ENCODE measurements at regions not wholly inside any gene's neighbourhood (a gene's known extent, or its start where the extent isn't known, plus 50 kb on each side); places are given as distances from the start of the nearest gene placed in this dataset.

DNA sequence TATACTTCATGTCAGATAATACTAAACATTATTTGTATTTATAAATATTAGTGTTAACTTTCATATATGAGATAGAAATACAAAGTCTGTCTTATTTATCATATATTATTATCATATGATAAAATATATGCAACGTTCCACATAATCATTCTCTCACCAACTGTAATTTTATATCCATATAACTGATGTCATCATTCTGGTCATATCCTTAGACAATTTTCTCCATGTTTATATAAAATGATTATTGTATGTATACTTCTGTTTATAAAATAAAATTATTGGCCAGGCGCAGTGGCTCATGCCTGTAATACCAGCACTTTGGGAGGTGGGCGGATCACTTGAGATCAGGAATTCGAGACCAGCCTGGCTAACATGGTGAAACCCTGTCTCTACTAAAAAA, 2007.1 kb downstream of the EFNA5 start:
- no peak overlapping the region for H3K4me3 ChIP-seq (ENCODE audit: low read depth, low read length)
- TF ChIP-seq, protein P1, sequence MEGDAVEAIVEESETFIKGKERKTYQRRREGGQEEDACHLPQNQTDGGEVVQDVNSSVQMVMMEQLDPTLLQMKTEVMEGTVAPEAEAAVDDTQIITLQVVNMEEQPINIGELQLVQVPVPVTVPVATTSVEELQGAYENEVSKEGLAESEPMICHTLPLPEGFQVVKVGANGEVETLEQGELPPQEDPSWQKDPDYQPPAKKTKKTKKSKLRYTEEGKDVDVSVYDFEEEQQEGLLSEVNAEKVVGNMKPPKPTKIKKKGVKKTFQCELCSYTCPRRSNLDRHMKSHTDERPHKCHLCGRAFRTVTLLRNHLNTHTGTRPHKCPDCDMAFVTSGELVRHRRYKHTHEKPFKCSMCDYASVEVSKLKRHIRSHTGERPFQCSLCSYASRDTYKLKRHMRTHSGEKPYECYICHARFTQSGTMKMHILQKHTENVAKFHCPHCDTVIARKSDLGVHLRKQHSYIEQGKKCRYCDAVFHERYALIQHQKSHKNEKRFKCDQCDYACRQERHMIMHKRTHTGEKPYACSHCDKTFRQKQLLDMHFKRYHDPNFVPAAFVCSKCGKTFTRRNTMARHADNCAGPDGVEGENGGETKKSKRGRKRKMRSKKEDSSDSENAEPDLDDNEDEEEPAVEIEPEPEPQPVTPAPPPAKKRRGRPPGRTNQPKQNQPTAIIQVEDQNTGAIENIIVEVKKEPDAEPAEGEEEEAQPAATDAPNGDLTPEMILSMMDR (IDR thresholded peaks at IDR 0.05; ENCODE audit: low read depth, low read length), result no peak
- DNase-seq (ENCODE audit: low read depth, low spot score), result no peak
- in situ Hi-C loops (cut with HindIII; ENCODE audit: low sequenced_read_pairs), result no loop called here

DNA sequence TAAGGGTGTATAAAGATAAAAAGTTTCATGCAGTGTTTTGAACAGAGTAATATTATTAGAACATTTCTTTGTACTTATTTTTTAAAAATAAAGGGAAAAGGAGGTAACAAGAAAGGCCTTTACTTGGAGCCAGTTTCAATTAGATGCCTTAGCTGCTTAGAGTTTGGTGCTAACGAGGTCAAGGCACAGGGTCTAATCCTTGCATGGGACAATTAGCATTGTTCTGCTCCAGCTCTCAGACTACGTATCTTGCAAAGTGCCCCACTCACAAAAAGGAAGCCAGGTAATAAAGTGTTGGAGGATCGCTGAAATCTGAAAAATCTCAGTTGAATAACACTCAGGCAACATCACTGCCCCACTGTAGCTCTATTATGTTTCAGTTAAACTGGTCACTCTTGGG, 2011.3 kb downstream of the EFNA5 start:
- DNase-seq (ENCODE audit: low read depth, low spot score), result no peak
- TF ChIP-seq, protein P1 (IDR thresholded peaks at IDR 0.05; ENCODE audit: low read depth, low read length), result no peak
- H3K4me3 ChIP-seq (ENCODE audit: low read depth, low read length), result no peak overlapping the region
- in situ Hi-C loops (cut with HindIII; ENCODE audit: low sequenced_read_pairs), result no loop called here

DNA sequence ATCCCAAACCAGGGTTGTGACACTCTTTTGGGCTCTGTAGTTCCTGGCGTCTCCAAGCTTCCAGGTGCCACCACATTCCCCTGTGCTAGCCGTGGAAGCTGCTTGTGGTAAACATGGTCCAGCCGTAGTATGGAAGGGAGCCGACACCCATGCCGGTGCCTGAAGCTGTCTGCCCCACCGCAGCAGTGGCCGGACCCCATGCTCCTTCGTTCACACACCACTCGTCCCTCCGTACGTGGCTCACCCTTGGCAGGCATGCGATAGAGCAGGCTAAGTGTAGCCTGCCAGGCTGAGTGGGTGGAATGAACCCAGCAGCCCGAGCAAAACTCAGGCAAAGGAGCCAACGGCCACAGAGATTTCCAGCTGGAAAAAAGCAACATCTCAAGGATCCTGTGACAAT, 2030.4 kb downstream of the EFNA5 start:
- DNase-seq (ENCODE audit: low read depth, low spot score), result no peak
- H3K4me3 ChIP-seq (ENCODE audit: low read depth, low read length), result no peak overlapping the region
- in situ Hi-C loops (cut with HindIII; ENCODE audit: low sequenced_read_pairs), result no loop called here
- TF ChIP-seq, protein P1 (IDR thresholded peaks at IDR 0.05; ENCODE audit: low read depth, low read length), result no peak

DNA sequence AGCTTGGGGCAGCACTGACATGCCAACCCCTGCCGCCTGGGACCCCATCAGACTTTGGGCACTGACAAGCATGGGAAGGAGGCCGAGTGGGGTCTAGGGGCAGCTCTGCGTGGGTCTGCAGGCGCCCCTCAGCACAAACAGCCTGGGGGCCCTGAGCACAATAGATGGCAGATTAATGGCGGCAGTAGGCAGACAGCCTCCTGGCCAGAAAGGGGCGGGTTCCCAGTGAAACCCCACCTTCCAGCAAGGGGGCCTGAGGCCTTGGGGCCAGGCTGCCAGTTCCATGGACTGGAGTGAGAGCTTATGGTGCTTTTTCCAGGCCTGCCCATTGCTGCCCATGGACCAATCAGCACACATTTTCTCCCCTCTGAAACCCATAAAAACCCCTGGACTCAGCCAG, 2031.2 kb downstream of the EFNA5 start:
- no peak for DNase-seq (ENCODE audit: low read depth, low spot score)
- TF ChIP-seq, protein P1 (IDR thresholded peaks at IDR 0.05; ENCODE audit: low read depth, low read length), result no peak
- no peak overlapping the region for H3K4me3 ChIP-seq (ENCODE audit: low read depth, low read length)
- in situ Hi-C loops (cut with HindIII; ENCODE audit: low sequenced_read_pairs), result no loop called here

DNA sequence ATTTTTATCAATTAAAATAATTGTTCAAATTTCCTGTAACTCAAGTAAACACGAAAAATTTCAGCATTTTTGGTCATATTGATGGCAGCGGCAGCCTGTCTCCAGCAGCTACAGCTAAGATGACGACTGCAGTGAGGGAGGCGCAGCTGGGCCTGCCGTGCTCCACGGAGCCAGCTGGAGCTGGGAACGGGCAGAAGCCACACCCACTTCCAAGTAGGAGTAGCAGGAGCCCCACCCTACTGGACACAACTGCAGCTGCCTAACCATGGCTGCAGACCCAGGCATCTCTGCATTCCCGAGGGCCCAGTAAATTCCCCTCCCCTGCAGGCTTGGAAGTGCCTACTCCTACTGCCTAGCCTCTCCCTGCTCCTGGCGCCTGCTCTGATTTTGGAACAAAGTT, 2031.7 kb downstream of the EFNA5 start:
- DNase-seq (ENCODE audit: low read depth, low spot score), result no peak
- in situ Hi-C loops (cut with HindIII; ENCODE audit: low sequenced_read_pairs), result no loop called here
- TF ChIP-seq, protein P1 (IDR thresholded peaks at IDR 0.05; ENCODE audit: low read depth, low read length), result no peak
- H3K4me3 ChIP-seq (ENCODE audit: low read depth, low read length), result no peak overlapping the region

DNA sequence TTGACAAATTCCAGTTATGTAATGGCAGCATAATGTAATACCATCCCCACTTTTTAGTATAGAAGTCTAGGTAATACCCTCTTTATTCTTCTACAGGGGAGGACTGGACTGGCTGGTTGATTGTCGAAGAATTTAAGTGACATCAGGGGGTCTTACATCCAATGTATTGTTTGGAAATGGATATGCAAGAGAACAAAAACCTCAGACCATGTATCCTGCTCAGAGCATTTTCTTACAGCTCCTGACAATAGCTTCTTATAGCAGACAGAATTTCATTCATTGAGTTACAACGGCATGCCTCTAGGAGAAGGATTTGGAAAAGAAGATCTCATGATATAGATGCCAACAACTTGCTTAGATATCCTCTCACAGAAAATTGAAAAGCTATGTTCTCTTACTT, 2032.3 kb downstream of the EFNA5 start:
- DNase-seq (ENCODE audit: low read depth, low spot score), result no peak
- H3K4me3 ChIP-seq (ENCODE audit: low read depth, low read length), result no peak overlapping the region
- in situ Hi-C loops (cut with HindIII; ENCODE audit: low sequenced_read_pairs), result no loop called here
- TF ChIP-seq, protein P1 (IDR thresholded peaks at IDR 0.05; ENCODE audit: low read depth, low read length), result no peak

DNA sequence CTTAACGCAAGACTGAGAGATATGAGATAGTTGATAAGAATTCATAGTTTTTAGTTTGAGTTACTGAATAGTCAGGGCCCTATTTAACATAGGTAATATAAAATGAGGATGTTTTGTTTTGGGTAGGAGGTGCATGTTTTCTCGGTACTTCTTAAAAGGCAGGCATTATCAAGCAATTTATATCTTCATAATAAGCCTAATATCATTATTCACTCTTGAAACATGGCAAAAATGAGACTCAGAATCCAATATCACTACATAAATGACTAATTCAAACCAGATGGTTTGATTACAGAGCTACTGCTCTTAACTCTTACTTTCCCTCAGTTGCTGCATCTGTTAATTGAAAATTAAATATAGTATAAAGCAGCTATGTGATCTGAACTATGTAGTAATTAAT, 2038.7 kb downstream of the EFNA5 start:
- in situ Hi-C loops (cut with HindIII; ENCODE audit: low sequenced_read_pairs), result no loop called here
- no peak overlapping the region for H3K4me3 ChIP-seq (ENCODE audit: low read depth, low read length)
- no peak for DNase-seq (ENCODE audit: low read depth, low spot score)
- TF ChIP-seq, protein P1 (IDR thresholded peaks at IDR 0.05; ENCODE audit: low read depth, low read length), result no peak
